ENCODE measurements at regions not wholly inside any gene's neighbourhood (a gene's known extent, or its start where the extent isn't known, plus 50 kb on each side); places are given as distances from the start of the nearest gene placed in this dataset.

DNA sequence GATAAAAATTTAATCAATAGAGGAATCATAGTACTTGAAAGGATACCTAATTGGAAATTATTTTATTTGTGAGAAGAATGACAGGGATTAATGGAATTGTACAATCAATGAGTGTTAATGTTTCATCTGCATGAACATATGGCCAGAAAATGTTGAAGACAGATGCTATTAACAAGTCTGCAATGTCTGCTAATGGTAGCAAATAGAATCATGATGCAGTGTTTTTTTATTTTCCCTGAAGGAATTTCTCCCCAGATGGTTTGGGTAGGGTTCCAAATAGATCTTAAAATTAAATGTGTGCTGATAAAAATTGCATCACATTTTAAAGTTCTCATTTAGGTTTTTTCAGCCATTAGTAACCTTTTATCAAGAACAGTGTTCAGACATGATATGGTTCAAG, 291.3 kb upstream of the TRAM1L1 start:
- TF ChIP-seq GATA3 (IDR thresholded peaks at IDR 0.05; ENCODE audit: low read depth, low read length) (no peak), GATA2 (IDR thresholded peaks at IDR 0.05; ENCODE audit: low read depth, low read length) (no peak)

DNA sequence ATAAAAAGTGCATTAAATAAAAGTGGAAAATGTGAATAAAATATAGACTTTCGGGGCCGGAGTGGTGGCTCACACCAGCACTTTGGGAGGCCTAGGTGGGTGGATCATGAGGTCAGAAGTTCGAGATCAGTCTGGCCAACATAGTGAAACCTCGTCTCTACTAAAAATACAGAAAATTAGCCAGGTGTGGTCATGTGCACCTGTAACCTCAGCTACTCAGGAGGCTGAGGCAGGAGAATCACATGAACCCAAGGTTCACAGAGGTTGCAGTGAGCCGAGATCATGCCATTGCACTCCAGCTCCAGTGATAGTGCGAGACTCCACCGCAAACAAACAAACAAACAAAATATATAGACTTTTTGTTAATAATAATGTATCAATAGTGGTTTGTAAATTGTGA, 293.6 kb upstream of the TRAM1L1 start:
- no peak for TF ChIP-seq GATA3 (IDR thresholded peaks at IDR 0.05; ENCODE audit: low read depth, low read length)
- no peak for TF ChIP-seq GATA2 (IDR thresholded peaks at IDR 0.05; ENCODE audit: low read depth, low read length)

- TF ChIP-seq GATA2 (IDR thresholded peaks at IDR 0.05; ENCODE audit: low read depth, low read length) (no peak), GATA3 (IDR thresholded peaks at IDR 0.05; ENCODE audit: low read depth, low read length) (no peak)
These were observed 298.1 kb upstream of the TRAM1L1 start for GRCh38 chr4:117383468-117383867.

GRCh38 chr4:117385526-117385925, 300.1 kb upstream of the TRAM1L1 start:
- TF ChIP-seq GATA3 (IDR thresholded peaks at IDR 0.05; ENCODE audit: low read depth, low read length) (no peak), GATA2 (IDR thresholded peaks at IDR 0.05; ENCODE audit: low read depth, low read length) (no peak)

DNA sequence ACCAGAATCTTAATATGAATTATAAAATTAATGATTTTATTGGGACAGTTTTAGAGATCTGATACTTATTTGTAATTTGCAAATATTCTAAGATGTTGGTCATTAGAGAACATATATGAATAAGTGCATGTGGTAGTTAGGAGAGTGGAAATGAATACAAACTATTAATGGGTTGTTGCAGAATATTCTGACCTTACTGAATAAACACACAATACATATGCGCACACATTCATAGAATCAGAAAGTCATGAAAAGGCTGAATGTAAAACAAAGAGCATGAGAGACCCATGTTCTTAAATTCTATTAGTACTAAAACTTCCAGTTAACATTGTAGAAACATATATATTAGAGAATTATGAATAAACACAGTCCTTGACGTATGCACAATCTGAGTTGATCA, 301.7 kb upstream of the TRAM1L1 start:
- no peak for TF ChIP-seq GATA3 (IDR thresholded peaks at IDR 0.05; ENCODE audit: low read depth, low read length)
- no peak for TF ChIP-seq GATA2 (IDR thresholded peaks at IDR 0.05; ENCODE audit: low read depth, low read length)

DNA sequence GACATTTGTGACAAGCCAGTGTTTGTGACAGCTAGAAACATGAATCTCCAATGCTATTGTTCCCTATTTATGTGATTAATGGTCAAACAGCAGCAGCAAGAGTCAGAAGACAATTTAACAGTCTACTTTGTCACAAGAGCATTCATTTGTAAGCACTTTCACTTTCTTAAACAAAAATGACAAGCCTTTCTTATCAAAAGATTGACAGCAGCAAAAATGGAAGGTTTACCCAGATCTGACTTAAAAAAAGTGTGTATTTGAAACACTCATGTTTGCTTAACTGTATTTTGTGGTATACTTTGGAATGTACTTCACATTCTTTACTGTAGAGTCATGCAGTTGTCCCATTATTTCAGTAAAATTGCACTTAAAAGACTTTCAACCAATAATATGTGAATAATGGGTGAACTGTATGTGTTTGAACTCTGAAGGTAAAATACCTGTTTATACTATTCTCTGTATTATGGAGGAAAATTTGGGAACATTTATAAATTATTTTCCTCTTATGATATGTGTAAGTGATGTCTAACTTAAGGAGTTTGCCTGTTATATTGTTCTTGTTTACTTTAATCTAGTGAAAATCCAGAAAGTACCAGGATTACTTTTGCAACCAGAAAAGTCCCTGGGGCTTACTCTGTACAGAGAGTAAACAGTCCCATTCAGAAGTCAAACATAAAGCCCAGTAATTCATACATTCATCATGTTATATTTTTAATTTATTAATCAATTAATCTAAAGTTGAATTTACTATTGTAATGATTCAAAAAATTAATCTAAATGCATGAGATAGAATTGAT, 314.9 kb upstream of the TRAM1L1 start:
- TF ChIP-seq GATA3 (IDR thresholded peaks at IDR 0.05; ENCODE audit: low read depth, low read length) = no peak
- no peak for TF ChIP-seq GATA2 (IDR thresholded peaks at IDR 0.05; ENCODE audit: low read depth, low read length)

DNA sequence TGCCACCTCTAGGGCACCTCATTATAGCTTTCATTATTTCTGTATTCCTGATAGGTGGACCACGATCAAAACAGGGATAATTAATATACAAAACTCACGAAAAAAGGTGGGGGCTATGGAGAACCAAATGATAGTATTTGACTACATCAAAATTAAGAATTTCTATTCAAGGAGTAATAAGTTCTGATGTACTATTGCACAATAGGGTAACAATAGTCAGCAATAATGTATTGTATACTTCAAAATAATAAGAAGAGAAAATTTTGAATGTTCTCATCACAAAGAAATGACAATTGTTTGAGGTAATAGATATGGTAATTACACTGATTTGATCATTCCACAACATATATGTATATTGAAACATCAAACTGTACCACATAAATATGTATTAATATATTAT, 327.3 kb upstream of the TRAM1L1 start:
- no peak for TF ChIP-seq GATA3 (IDR thresholded peaks at IDR 0.05; ENCODE audit: low read depth, low read length)
- TF ChIP-seq GATA2 (IDR thresholded peaks at IDR 0.05; ENCODE audit: low read depth, low read length) = no peak

DNA sequence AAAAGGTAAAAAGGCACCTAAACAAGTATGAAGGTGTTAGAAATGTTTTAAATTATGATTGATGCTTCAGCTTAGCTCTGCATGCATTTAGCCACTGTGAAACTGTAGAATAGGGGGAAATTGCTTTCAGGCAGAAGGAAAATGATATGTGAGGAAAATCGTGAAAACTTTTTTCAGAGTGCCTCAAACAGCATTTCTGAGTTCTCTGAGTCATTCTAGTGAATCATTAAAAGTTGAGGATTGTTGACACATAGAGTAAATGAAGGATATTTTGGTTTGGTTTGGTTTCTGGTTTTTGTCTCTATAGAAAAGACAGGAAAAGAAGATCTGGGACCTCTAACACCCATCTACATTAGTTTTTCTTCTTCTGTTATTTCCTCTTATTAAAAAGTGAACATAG, 332.5 kb upstream of the TRAM1L1 start:
- TF ChIP-seq GATA3 (IDR thresholded peaks at IDR 0.05; ENCODE audit: low read depth, low read length) = no peak
- no peak for TF ChIP-seq GATA2 (IDR thresholded peaks at IDR 0.05; ENCODE audit: low read depth, low read length)

- TF ChIP-seq GATA3 (IDR thresholded peaks at IDR 0.05; ENCODE audit: low read depth, low read length) = no peak
- no peak for TF ChIP-seq GATA2 (IDR thresholded peaks at IDR 0.05; ENCODE audit: low read depth, low read length)
These were observed 335.6 kb upstream of the TRAM1L1 start for GRCh38 chr4:117420948-117421347.

DNA sequence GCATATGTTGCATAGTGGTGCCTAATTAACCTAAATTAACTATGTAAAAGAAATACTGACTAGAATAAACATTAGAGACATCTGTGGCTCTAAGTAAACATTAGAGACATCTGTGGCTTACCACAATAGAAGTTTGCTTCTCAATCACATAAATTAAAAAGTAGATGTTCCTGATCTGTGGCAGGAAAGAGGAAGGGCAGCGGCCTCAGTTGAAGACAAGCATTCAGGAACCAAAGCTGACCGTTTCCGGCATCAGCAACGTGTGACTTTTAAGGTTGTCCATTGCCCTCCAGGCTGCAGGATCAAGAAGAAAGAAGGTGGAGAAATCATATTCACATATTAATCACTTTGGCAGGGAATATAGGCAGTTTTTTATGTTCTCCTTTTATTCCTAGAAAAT, 336.3 kb upstream of the TRAM1L1 start:
- TF ChIP-seq GATA2 (IDR thresholded peaks at IDR 0.05; ENCODE audit: low read depth, low read length) = no peak
- no peak for TF ChIP-seq GATA3 (IDR thresholded peaks at IDR 0.05; ENCODE audit: low read depth, low read length)

GRCh38 chr4:117422297-117422696, 336.9 kb upstream of the TRAM1L1 start:
- TF ChIP-seq GATA3 (IDR thresholded peaks at IDR 0.05; ENCODE audit: low read depth, low read length) (no peak), GATA2 (IDR thresholded peaks at IDR 0.05; ENCODE audit: low read depth, low read length) (no peak)

- TF ChIP-seq GATA3 (IDR thresholded peaks at IDR 0.05; ENCODE audit: low read depth, low read length) (no peak), GATA2 (IDR thresholded peaks at IDR 0.05; ENCODE audit: low read depth, low read length) (no peak)
These were observed 340.3 kb upstream of the TRAM1L1 start for GRCh38 chr4:117425636-117426035.

DNA sequence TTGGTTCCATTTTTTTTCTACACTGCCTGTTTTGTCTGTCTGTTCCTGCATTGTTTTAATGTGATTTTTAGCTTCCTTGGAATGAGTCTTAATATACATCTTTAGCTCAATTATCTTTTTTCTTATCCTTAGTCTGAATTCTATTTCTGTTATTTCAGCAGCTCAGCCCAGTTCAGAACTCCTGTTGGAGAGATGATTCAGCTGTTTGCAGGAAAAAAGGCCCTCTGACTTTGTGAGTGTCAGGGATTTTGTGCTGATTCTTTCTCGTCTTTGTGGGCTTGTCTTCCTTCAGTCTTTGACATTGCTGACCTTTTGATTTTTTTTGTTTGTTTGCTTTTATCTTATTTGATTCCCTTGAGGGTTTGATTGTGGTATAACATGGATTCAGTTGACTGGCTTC, 343.2 kb upstream of the TRAM1L1 start:
- TF ChIP-seq GATA2 (IDR thresholded peaks at IDR 0.05; ENCODE audit: low read depth, low read length) (no peak), GATA3 (IDR thresholded peaks at IDR 0.05; ENCODE audit: low read depth, low read length) (no peak)

DNA sequence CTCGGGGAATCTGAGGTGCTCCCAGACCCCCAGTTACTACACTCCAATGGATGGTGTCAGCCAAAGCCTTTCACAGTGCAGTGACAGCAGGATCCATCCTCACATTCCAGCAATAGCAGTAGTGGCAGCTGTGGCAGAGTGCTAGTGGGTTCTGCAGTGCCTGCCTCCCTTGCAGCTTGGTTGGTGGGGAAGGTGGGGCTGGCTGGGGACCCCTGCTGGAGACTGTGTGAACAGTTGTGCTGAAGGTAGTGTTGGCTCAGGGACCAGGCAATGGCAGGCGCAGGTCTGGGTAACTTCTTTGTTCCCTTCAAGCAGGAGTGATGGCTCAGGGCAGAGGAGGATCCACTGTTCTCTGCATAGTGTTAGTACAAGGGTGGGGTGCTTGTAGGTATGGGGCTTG, 343.7 kb upstream of the TRAM1L1 start:
- no peak for TF ChIP-seq GATA3 (IDR thresholded peaks at IDR 0.05; ENCODE audit: low read depth, low read length)
- TF ChIP-seq GATA2 (IDR thresholded peaks at IDR 0.05; ENCODE audit: low read depth, low read length) = no peak

DNA sequence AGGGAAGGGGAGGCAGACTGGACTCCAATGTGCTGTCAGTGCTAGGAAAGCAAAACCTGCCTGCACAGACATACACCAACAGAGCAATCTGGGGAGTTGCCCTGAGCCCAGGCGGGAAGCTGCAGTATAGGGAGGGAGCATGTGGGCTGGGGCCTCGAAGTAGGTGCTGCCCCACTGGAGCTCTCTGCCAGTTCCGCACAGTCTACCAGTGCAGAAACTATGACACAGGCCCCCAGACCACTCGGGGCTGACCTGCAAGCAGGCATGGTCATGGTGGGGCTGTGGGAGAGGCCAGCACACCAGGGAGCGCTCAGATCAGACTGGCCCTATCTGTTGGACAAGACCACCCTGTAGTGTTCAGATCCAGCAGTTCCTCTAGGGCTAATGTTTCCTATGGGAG, 344.1 kb upstream of the TRAM1L1 start:
- TF ChIP-seq GATA2 (IDR thresholded peaks at IDR 0.05; ENCODE audit: low read depth, low read length) (no peak), GATA3 (IDR thresholded peaks at IDR 0.05; ENCODE audit: low read depth, low read length) (no peak)

DNA sequence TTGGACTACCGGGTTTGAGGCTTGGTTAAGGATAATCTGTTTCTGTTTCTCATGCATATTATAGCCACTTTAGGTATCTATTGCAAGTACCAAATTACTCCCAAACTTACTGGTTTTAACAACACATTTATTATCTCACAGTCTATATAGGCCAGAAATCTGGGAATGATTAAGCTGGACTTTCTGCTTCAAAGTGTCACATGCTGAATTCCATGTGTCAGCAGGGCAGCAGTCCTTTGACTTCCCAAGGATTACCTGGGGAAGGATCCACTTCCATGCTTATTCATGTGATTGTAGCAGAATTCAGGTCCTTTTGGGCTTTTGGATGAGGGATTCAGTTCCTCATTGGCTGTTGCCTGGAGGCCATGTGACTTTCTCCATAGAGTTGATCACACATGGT, 349.0 kb upstream of the TRAM1L1 start:
- TF ChIP-seq GATA3 (IDR thresholded peaks at IDR 0.05; ENCODE audit: low read depth, low read length) (no peak), GATA2 (IDR thresholded peaks at IDR 0.05; ENCODE audit: low read depth, low read length) (no peak)
